HG03103 (cell line): ENCODE measurements at regions not wholly inside any gene's neighbourhood (a gene's known extent, or its start where the extent isn't known, plus 50 kb on each side); places are given as distances from the start of the nearest gene placed in this dataset.

ENCODE experiments used
- ATAC-seq: cut with Tn5 transposase; IDR thresholded peaks from one replicate; pipeline ENCODE4 v1.9.1; 2021; ENCODE audit warnings: low read depth; ENCODE audit not compliant: unreplicated experiment

GRCh38 chrX:106341823-106342222, 173.7 kb downstream of the PWWP3B start:
- no peak for ATAC-seq

- no peak for ATAC-seq
Observed at GRCh38 chrX:106356580-106356979, 188.5 kb downstream of the PWWP3B start.

- no peak for ATAC-seq
Observed at GRCh38 chrX:106363214-106363613, 195.1 kb downstream of the PWWP3B start.

- no peak for ATAC-seq
Observed at GRCh38 chrX:106378616-106379015, 210.5 kb downstream of the PWWP3B start.

- no peak for ATAC-seq
Observed at GRCh38 chrX:106391284-106391911, 220.4 kb upstream of the RADX start.

GRCh38 chrX:106392346-106392745, 219.4 kb upstream of the RADX start:
- no peak for ATAC-seq

GRCh38 chrX:106397788-106398538, 213.8 kb upstream of the RADX start:
- ATAC-seq = no peak

- ATAC-seq = no peak
Observed at GRCh38 chrX:106401965-106402559, 209.7 kb upstream of the RADX start.

- no peak for ATAC-seq
Observed at GRCh38 chrX:106404512-106404911, 207.3 kb upstream of the RADX start.

- peak; percentile 87 for ATAC-seq
Observed at GRCh38 chrX:106415276-106415895, 196.4 kb upstream of the RADX start.

- no peak for ATAC-seq
Observed at GRCh38 chrX:106436691-106437090, 175.1 kb upstream of the RADX start.

- ATAC-seq = no peak
Observed at GRCh38 chrX:106437407-106437806, 174.4 kb upstream of the RADX start.

- ATAC-seq = no peak
Observed at GRCh38 chrX:106450405-106450804, 161.4 kb upstream of the RADX start.

GRCh38 chrX:106451933-106452332, 159.8 kb upstream of the RADX start:
- no peak for ATAC-seq

GRCh38 chrX:106454991-106455390, 156.8 kb upstream of the RADX start:
- no peak for ATAC-seq

- ATAC-seq = no peak
Observed at GRCh38 chrX:106457802-106458201, 154.0 kb upstream of the RADX start.

GRCh38 chrX:106467422-106467821, 144.4 kb upstream of the RADX start:
- no peak for ATAC-seq

GRCh38 chrX:106467943-106468342, 143.8 kb upstream of the RADX start:
- no peak for ATAC-seq

- ATAC-seq = no peak
Observed at GRCh38 chrX:106468433-106468832, 143.3 kb upstream of the RADX start.

GRCh38 chrX:106479920-106480319, 131.9 kb upstream of the RADX start:
- ATAC-seq = no peak

- ATAC-seq = no peak
Observed at GRCh38 chrX:106481341-106481740, 130.4 kb upstream of the RADX start.
